ENCODE measurements at regions not wholly inside any gene's neighbourhood (a gene's known extent, or its start where the extent isn't known, plus 50 kb on each side); places are given as distances from the start of the nearest gene placed in this dataset.

- TF ChIP-seq CTCF (IDR thresholded peaks at IDR 0.05; ENCODE audit: borderline replicate concordance, control extremely low read depth, extremely low read depth, insufficient read depth, missing control alignments): no peak
- no peak for DNase-seq (ENCODE audit: low spot score)
- in situ Hi-C loops (cut with MboI; ENCODE audit: low sequenced_read_pairs, unreplicated experiment): no loop called here
Observed at GRCh38 chr3:66625505-66626216, 124.8 kb upstream of the LRIG1 start.

GRCh38 chr3:66629150-66629981 lies 128.5 kb upstream of the LRIG1 start:
- in situ Hi-C loops (cut with MboI; ENCODE audit: low sequenced_read_pairs, unreplicated experiment): no loop called here
- DNase-seq (ENCODE audit: low spot score): no peak
- TF ChIP-seq CTCF (IDR thresholded peaks at IDR 0.05; ENCODE audit: borderline replicate concordance, control extremely low read depth, extremely low read depth, insufficient read depth, missing control alignments): no peak

- in situ Hi-C loops (cut with MboI; ENCODE audit: low sequenced_read_pairs, unreplicated experiment): no loop called here
- no peak for TF ChIP-seq CTCF (IDR thresholded peaks at IDR 0.05; ENCODE audit: borderline replicate concordance, control extremely low read depth, extremely low read depth, insufficient read depth, missing control alignments)
- no peak for DNase-seq (ENCODE audit: low spot score)
Observed at GRCh38 chr3:66629982-66630368, 129.2 kb upstream of the LRIG1 start.

GRCh38 chr3:66633402-66634381 lies 132.9 kb upstream of the LRIG1 start:
- no peak for DNase-seq (ENCODE audit: low spot score)
- in situ Hi-C loops (cut with MboI; ENCODE audit: low sequenced_read_pairs, unreplicated experiment): no loop called here
- TF ChIP-seq CTCF (IDR thresholded peaks at IDR 0.05; ENCODE audit: borderline replicate concordance, control extremely low read depth, extremely low read depth, insufficient read depth, missing control alignments): no peak

GRCh38 chr3:66638717-66639116 lies 137.9 kb upstream of the LRIG1 start:
- TF ChIP-seq CTCF (IDR thresholded peaks at IDR 0.05; ENCODE audit: borderline replicate concordance, control extremely low read depth, extremely low read depth, insufficient read depth, missing control alignments): peak; percentile 14
- DNase-seq (ENCODE audit: low spot score): no peak
- in situ Hi-C loops (cut with MboI; ENCODE audit: low sequenced_read_pairs, unreplicated experiment): no loop called here

GRCh38 chr3:66639809-66640356 lies 139.1 kb upstream of the LRIG1 start:
- in situ Hi-C loops (cut with MboI; ENCODE audit: low sequenced_read_pairs, unreplicated experiment): no loop called here
- TF ChIP-seq CTCF (IDR thresholded peaks at IDR 0.05; ENCODE audit: borderline replicate concordance, control extremely low read depth, extremely low read depth, insufficient read depth, missing control alignments): no peak
- DNase-seq (ENCODE audit: low spot score): no peak

Data from GM13976 (cell line).